ENCODE measurements at regions not wholly inside any gene's neighbourhood (a gene's known extent, or its start where the extent isn't known, plus 50 kb on each side); places are given as distances from the start of the nearest gene placed in this dataset.
"Not testable (repeated sequence)": the region's sequence is repeated elsewhere in the genome, so short reads cannot be mapped to it uniquely, and the experiment has no call there.

GRCh38 chr3:1456781-1457311 is 364.0 kb downstream of the CNTN6 start:
- H3K4me1 Mint-ChIP-seq (ENCODE audit: low read depth): no peaks in the 10 kb centered on the region
- no peaks in the 10 kb centered on the region for H3K27me3 ChIP-seq (ENCODE audit: control insufficient read depth in 1 of 2, insufficient read depth in 2 of 2, low read length in 2 of 2)
- peaks cover 5% of the 10 kb centered on the region for H3K9me3 Mint-ChIP-seq
- no peaks in the 10 kb centered on the region for H3K27me3 Mint-ChIP-seq
- intact Hi-C loops (cut with DNase I, micrococcal nuclease): no loop called here
- H3K27ac ChIP-seq (ENCODE audit: low read depth in 1 of 2, low read length in 2 of 2): no peak overlapping the region
- no peaks in the 10 kb centered on the region for H3K4me1 ChIP-seq (ENCODE audit: insufficient read depth, low read length)
- no peak for ATAC-seq (ENCODE audit: poor library complexity)
- TF ChIP-seq, protein P1, sequence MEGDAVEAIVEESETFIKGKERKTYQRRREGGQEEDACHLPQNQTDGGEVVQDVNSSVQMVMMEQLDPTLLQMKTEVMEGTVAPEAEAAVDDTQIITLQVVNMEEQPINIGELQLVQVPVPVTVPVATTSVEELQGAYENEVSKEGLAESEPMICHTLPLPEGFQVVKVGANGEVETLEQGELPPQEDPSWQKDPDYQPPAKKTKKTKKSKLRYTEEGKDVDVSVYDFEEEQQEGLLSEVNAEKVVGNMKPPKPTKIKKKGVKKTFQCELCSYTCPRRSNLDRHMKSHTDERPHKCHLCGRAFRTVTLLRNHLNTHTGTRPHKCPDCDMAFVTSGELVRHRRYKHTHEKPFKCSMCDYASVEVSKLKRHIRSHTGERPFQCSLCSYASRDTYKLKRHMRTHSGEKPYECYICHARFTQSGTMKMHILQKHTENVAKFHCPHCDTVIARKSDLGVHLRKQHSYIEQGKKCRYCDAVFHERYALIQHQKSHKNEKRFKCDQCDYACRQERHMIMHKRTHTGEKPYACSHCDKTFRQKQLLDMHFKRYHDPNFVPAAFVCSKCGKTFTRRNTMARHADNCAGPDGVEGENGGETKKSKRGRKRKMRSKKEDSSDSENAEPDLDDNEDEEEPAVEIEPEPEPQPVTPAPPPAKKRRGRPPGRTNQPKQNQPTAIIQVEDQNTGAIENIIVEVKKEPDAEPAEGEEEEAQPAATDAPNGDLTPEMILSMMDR (IDR thresholded peaks at IDR 0.05): no peak
- no peaks in the 10 kb centered on the region for H3K36me3 Mint-ChIP-seq (ENCODE audit: low read depth)
- no peak overlapping the region for H3K27ac Mint-ChIP-seq
- POLR2A ChIA-PET: no interaction called here
- no peak overlapping the region for H3K4me3 ChIP-seq (ENCODE audit: low read length)
- H3K36me3 ChIP-seq (ENCODE audit: insufficient read depth, low read length): no peaks in the 10 kb centered on the region
- no peaks in the 10 kb centered on the region for H3K9me3 ChIP-seq (ENCODE audit: control insufficient read depth in 1 of 2, insufficient read depth in 1 of 2, low read length in 2 of 2)
- no peak overlapping the region for H3K4me3 Mint-ChIP-seq
- no peak for DNase-seq
- CTCF ChIA-PET: no interaction called here

DNA sequence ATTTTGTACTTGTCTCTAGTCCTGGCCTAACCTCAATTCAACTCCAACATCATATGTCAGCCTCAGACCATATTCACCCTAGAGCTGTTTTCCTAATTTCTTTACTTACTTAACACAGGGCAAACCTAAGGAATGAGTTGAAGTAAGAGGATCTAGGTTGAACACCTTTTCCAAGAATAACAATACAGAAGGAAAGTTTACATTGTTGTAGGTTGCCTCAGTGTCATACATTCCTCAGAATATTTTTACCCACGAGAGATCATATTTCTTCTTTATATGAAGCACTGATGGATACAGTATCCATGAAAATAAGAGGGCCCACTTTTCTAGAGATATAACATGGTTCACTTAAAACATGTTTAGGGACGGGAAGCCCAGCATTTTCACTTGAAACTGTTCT is 369.5 kb downstream of the CNTN6 start:
- H3K9me3 ChIP-seq (ENCODE audit: control insufficient read depth in 1 of 2, insufficient read depth in 1 of 2, low read length in 2 of 2): peaks cover 0 to 4% of the 10 kb centered on the region in 2 experiments
- TF ChIP-seq, protein P1 (IDR thresholded peaks at IDR 0.05): no peak
- DNase-seq: no peak
- Mint-ChIP-seq H3K27me3 (no peaks in the 10 kb centered on the region), H3K4me1 (ENCODE audit: low read depth) (no peaks in the 10 kb centered on the region), H3K27ac (no peak overlapping the region), H3K36me3 (ENCODE audit: low read depth) (no peaks in the 10 kb centered on the region), H3K9me3 (peaks cover 14% of the 10 kb centered on the region), H3K4me3 (no peak overlapping the region)
- no peaks in the 10 kb centered on the region for H3K36me3 ChIP-seq (ENCODE audit: insufficient read depth, low read length)
- ChIA-PET POLR2A (no interaction called here), CTCF (no interaction called here)
- H3K27ac ChIP-seq (ENCODE audit: low read depth in 1 of 2, low read length in 2 of 2): no peak overlapping the region
- ATAC-seq (ENCODE audit: poor library complexity): no peak
- intact Hi-C loops (cut with DNase I, micrococcal nuclease): no loop called here
- H3K4me3 ChIP-seq (ENCODE audit: low read length): no peak overlapping the region
- no peaks in the 10 kb centered on the region for H3K4me1 ChIP-seq (ENCODE audit: insufficient read depth, low read length)
- H3K27me3 ChIP-seq (ENCODE audit: control insufficient read depth in 1 of 2, insufficient read depth in 2 of 2, low read length in 2 of 2): no peaks in the 10 kb centered on the region

DNA sequence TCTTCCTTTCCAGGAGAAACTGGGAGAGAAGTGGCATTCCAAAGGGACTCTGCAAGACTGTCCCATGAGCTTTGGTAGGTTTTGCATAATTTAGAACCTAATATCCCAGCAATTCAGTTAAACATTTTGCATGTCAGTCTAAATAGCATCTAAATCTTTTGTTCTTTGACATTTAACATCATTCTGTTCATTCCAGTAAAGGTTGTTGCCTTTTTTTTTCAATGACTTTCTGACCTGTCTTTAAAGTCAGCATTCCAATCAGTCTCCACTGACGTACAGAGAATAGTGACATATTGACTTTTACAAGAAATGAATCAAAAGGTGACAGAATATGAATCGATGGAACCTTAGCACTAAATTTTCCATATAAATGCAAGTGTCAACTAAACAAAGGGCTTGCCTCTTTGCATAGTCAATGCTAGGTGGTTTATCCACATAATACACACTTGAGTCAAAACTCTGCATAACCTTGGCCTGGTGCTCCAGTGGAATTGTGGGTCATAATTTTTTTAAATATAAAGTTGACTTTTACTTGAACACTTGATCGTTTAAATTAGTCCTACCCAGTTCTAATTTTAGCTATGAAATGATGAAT is 370.1 kb downstream of the CNTN6 start:
- Mint-ChIP-seq H3K36me3 (ENCODE audit: low read depth) (no peaks in the 10 kb centered on the region), H3K4me3 (no peak overlapping the region), H3K9me3 (peaks cover 14% of the 10 kb centered on the region), H3K27ac (no peak overlapping the region), H3K4me1 (ENCODE audit: low read depth) (no peaks in the 10 kb centered on the region), H3K27me3 (no peaks in the 10 kb centered on the region)
- no peaks in the 10 kb centered on the region for H3K27me3 ChIP-seq (ENCODE audit: control insufficient read depth in 1 of 2, insufficient read depth in 2 of 2, low read length in 2 of 2)
- DNase-seq (no peak), ATAC-seq (ENCODE audit: poor library complexity) (no peak)
- peaks cover 0 to 7% of the 10 kb centered on the region in 2 experiments for H3K9me3 ChIP-seq (ENCODE audit: control insufficient read depth in 1 of 2, insufficient read depth in 1 of 2, low read length in 2 of 2)
- no peak overlapping the region for H3K4me3 ChIP-seq (ENCODE audit: low read length)
- no peak overlapping the region for H3K27ac ChIP-seq (ENCODE audit: low read depth in 1 of 2, low read length in 2 of 2)
- H3K36me3 ChIP-seq (ENCODE audit: insufficient read depth, low read length): no peaks in the 10 kb centered on the region
- CTCF ChIA-PET: no interaction called here
- no peaks in the 10 kb centered on the region for H3K4me1 ChIP-seq (ENCODE audit: insufficient read depth, low read length)
- TF ChIP-seq, protein P1 (IDR thresholded peaks at IDR 0.05): no peak
- intact Hi-C loops (cut with DNase I, micrococcal nuclease): no loop called here
- POLR2A ChIA-PET: no interaction called here

GRCh38 chr3:1465091-1465490 is 372.3 kb downstream of the CNTN6 start:
- POLR2A ChIA-PET; H3K9me3 ChIP-seq (ENCODE audit: control insufficient read depth in 1 of 2, insufficient read depth in 1 of 2, low read length in 2 of 2); H3K27me3 ChIP-seq (ENCODE audit: control insufficient read depth in 1 of 2, insufficient read depth in 2 of 2, low read length in 2 of 2); ATAC-seq (ENCODE audit: poor library complexity); H3K4me1 Mint-ChIP-seq (ENCODE audit: low read depth); H3K36me3 Mint-ChIP-seq (ENCODE audit: low read depth); CTCF ChIA-PET; H3K4me3 Mint-ChIP-seq; H3K36me3 ChIP-seq (ENCODE audit: insufficient read depth, low read length); H3K27ac ChIP-seq (ENCODE audit: low read depth in 1 of 2, low read length in 2 of 2); H3K9me3 Mint-ChIP-seq; intact Hi-C loops (cut with DNase I, micrococcal nuclease); DNase-seq; H3K27ac Mint-ChIP-seq; H3K27me3 Mint-ChIP-seq; H3K4me1 ChIP-seq (ENCODE audit: insufficient read depth, low read length); H3K4me3 ChIP-seq (ENCODE audit: low read length): not testable (repeated sequence)

Measured in CD4-positive, alpha-beta T cell (primary cell).